Astrocyte (in vitro differentiated cells and primary cell): ENCODE measurements at regions not wholly inside any gene's neighbourhood (a gene's known extent, or its start where the extent isn't known, plus 50 kb on each side); places are given as distances from the start of the nearest gene placed in this dataset.

ENCODE experiments used
- CTCF ChIP-seq: IDR thresholded peaks from 2 replicates; pipeline ENCODE4 v1.5.1; 2011; ENCODE audit warnings: low read depth, mild to moderate bottlenecking, inconsistent platforms, low read length, moderate library complexity; ENCODE audit not compliant: insufficient read depth
- EZH2 ChIP-seq: IDR thresholded peaks from 2 replicates; pipeline ENCODE4 v1.6.1; 2012; ENCODE audit warnings: mild to moderate bottlenecking, low read length, inconsistent platforms; ENCODE audit not compliant: insufficient read depth

- TF ChIP-seq CTCF (no peak), EZH2 (no peak)
Observed at GRCh38 chr6:44044940-44045671, 82.1 kb downstream of the MRPL14 start.
